Stimulated activated effector memory CD8-positive, alpha-beta T cell treated with anti-CD3 and anti-CD28 coated beads, Interleukin-12 subunit alpha, Interleukin-12 subunit beta, amount 100 ng/mL, for 72 hours (primary cell): ENCODE measurements at regions not wholly inside any gene's neighbourhood (a gene's known extent, or its start where the extent isn't known, plus 50 kb on each side); places are given as distances from the start of the nearest gene placed in this dataset.
"Not testable (repeated sequence)": the region's sequence is repeated elsewhere in the genome, so short reads cannot be mapped to it uniquely, and the experiment has no call there.

ENCODE experiments used
- ATAC-seq: fragments of 150-1000 bp; cut with Tn5 transposase; 2 replicates; pipeline ENCODE4 v1.10.0; 2021
- DNase-seq, 2 donors: peaks; one replicate each; pipeline ENCODE4 v3.0.0; 2021 to 2022; ENCODE audit warnings: low spot score in 2 of 2
- H3K27ac Mint-ChIP-seq: one replicate; pipeline ENCODE4 v1.8.0; 2022; ENCODE audit warnings: mild to moderate bottlenecking, mixed read lengths
- H3K36me3 Mint-ChIP-seq: one replicate; pipeline ENCODE4 v1.8.0; 2022; ENCODE audit warnings: mild to moderate bottlenecking, mixed read lengths
- H3K4me1 Mint-ChIP-seq: one replicate; pipeline ENCODE4 v1.8.0; 2022; ENCODE audit warnings: mixed read lengths
- H3K4me3 Mint-ChIP-seq: one replicate; pipeline ENCODE4 v1.8.0; 2022; ENCODE audit warnings: mild to moderate bottlenecking, mixed read lengths
- H3K9me3 Mint-ChIP-seq: one replicate; pipeline ENCODE4 v1.8.0; 2022; ENCODE audit warnings: mixed read lengths

DNA sequence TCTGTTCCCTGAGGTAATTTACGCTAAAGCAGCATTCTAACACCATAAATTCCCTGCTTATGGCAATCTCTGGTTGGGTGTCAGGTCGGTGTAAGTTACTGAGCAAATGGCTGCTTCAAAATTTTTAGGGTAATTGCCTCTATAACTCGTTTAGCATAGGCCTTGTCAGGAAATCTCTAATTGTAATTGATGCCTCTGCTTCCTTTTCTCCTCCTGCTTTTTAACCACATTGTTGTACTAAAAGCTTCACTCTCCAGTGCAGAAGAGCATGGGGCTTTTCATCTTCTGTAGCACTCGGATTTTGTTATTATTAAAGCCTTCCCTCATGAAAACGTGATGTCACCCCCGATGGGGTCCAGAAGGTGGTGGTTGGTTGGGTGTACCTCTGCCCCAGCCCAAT lies 141.6 kb upstream of the NBPF11 start:
- peaks cover 12% of the 10 kb centered on the region for H3K4me1 Mint-ChIP-seq
- ATAC-seq (no peak), DNase-seq (no peak)
- H3K27ac Mint-ChIP-seq = no peak overlapping the region
- no peaks in the 10 kb centered on the region for H3K9me3 Mint-ChIP-seq
- no peaks in the 10 kb centered on the region for H3K36me3 Mint-ChIP-seq
- H3K4me3 Mint-ChIP-seq = no peak overlapping the region

DNA sequence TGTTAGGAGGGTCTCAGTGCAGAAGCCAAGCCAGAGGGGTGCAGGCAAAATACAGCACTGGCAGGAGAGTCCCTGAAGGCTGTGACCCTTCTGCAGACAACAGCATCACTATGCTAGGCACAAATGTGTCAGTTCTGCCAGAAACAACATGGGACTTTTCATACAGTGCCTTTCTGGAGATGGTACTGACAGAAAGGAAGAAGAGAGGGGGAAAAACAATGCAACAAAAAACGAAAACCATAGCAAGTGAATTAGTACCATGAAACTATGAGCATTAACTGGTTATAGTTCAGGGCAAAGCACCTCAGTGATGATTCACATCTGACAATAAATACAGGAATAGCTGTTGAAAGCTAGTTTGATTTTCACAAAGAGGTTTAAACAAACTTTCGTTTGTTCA lies 140.8 kb upstream of the NBPF11 start:
- H3K27ac Mint-ChIP-seq = no peak overlapping the region
- no peaks in the 10 kb centered on the region for H3K36me3 Mint-ChIP-seq
- DNase-seq (no peak), ATAC-seq (peak; percentile 68)
- H3K9me3 Mint-ChIP-seq = no peaks in the 10 kb centered on the region
- no peak overlapping the region for H3K4me3 Mint-ChIP-seq
- peaks cover 12% of the 10 kb centered on the region for H3K4me1 Mint-ChIP-seq

DNA sequence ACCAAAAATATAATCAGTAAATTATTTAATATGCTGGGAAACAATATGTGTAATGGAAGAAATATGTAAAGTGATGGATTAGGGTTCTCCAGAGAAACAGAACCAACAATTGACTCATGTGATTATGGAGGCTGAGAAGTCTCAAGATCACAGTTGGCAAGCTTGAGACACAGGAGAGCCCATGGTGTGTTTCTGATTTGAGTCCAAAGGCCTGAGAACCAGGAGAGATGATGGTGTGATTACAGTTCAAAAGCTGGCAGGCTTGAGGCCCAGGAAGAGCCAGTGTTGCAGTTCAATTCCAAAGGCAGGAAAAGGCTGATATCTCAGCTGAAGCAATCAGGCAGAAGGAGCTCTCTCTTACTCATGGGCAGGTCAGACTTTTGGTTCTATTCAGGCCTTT lies 138.8 kb upstream of the NBPF11 start:
- no peak overlapping the region for H3K4me3 Mint-ChIP-seq
- H3K4me1 Mint-ChIP-seq = peaks cover 12% of the 10 kb centered on the region
- DNase-seq (no peak), ATAC-seq (no peak)
- no peak overlapping the region for H3K27ac Mint-ChIP-seq
- no peaks in the 10 kb centered on the region for H3K36me3 Mint-ChIP-seq
- no peaks in the 10 kb centered on the region for H3K9me3 Mint-ChIP-seq

DNA sequence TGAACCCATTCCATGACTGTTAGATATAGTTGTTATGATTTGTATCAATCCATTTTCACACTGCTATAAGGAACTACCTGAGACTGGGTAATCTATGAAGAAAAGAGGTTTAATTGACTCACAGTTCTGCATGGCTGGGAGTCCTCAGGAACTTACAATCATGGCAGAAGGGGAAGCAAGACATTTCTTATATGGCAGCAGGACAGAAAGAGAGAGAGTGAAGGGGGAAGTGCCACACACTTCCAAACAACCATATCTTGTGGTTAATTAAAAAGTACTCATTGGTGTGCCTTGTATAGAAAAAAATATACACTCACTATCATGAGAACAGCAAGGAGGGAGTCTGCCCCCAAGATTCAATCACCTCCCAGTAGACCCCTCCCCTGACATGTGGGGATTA lies 137.6 kb upstream of the NBPF11 start:
- H3K4me1 Mint-ChIP-seq = peaks cover 12% of the 10 kb centered on the region
- no peaks in the 10 kb centered on the region for H3K36me3 Mint-ChIP-seq
- no peaks in the 10 kb centered on the region for H3K9me3 Mint-ChIP-seq
- H3K4me3 Mint-ChIP-seq = no peak overlapping the region
- no peak for ATAC-seq
- DNase-seq = no peak
- no peak overlapping the region for H3K27ac Mint-ChIP-seq

DNA sequence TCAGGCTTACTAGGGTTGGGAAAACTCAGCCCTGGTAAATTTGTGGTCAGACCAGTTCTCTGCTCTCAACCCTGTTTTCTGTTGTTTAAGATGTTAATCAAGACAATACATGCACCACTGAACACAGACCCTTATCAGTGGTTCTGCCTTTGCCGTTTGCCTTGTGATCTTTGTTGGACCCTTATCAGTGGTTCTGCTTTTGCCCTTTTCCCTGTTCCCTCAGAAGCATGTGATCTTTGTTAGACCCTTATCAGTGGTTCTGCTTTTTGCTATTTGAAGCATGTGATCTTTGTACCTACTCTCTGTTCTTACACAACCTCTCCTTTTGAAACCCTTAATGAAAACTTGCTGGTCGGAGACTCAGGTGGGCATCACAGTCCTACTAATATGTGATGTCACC lies 133.9 kb upstream of the NBPF11 start:
- not testable (repeated sequence) for H3K36me3 Mint-ChIP-seq, H3K9me3 Mint-ChIP-seq, H3K27ac Mint-ChIP-seq, H3K4me3 Mint-ChIP-seq, H3K4me1 Mint-ChIP-seq, DNase-seq, ATAC-seq

DNA sequence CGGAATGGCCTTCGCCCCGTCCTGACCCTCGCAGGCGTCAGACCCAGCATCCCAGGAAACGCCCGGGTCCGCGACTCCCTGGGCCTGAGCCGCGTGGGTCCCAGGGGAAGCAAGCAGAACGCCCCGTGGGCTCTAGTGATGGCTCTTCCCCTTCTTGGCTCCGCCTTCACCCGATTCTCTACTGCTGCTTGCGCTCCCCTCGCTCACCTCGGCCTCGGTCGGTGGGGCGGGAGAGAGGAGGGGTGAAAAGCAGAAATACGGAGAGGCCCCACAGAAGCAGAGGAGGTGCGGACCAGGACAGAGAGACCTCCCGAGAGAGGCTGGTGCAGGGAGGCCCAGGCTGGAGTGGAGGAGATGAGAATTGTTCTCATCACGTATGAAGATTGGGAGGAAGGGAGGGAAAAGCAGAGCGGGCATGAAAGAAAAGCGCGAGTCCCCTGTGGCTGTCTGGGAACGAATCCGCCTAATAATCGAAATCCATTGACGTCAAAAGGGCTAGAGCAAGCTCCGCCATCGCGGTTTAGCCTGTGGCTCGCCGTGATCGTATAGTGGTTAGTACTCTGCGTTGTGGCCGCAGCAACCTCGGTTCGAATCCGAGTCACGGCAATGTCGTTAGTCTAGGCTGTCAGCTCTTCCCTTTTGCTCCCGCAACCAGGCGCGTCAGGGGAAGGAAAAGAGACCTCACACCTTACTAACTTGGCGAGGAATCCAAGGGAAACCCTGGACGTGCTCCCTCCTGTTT lies 128.9 kb upstream of the NBPF11 start:
- peak overlapping the region; percentile 72 for H3K4me3 Mint-ChIP-seq
- peak; percentile 93 for ATAC-seq
- H3K4me1 Mint-ChIP-seq = peaks cover 12% of the 10 kb centered on the region
- H3K9me3 Mint-ChIP-seq, H3K27ac Mint-ChIP-seq, DNase-seq: not testable (repeated sequence)
- H3K36me3 Mint-ChIP-seq = peaks cover 13% of the 10 kb centered on the region

DNA sequence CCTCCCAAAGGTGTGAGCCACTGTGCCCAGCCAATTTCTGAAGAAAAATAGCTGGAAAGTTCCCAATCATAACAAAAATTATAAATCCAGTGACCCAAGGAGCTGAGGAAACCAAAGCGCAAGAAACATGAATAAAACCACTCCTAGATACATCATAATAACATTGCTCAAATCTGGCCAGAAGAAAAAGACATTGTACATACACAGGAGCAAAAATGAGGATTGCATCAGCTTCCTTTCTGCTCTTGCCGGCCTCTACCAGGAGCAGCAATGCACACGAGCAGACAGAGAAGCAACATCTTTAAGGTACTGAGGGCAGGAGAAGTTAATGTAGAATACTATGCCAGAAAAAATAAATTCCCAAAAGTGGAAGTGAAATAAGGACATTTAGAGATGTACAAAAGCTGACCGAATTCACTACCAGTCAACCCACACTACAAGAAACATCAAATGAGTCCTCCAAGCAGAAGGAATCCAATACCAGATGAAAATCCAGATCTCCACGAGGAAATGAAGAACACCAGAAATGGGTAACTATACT lies 127.0 kb upstream of the NBPF11 start:
- Mint-ChIP-seq H3K4me3 (peak overlapping the region; percentile 72), H3K4me1 (peaks cover 12% of the 10 kb centered on the region), H3K36me3 (peaks cover 13% of the 10 kb centered on the region)
- not testable (repeated sequence) for DNase-seq, ATAC-seq, H3K9me3 Mint-ChIP-seq, H3K27ac Mint-ChIP-seq

DNA sequence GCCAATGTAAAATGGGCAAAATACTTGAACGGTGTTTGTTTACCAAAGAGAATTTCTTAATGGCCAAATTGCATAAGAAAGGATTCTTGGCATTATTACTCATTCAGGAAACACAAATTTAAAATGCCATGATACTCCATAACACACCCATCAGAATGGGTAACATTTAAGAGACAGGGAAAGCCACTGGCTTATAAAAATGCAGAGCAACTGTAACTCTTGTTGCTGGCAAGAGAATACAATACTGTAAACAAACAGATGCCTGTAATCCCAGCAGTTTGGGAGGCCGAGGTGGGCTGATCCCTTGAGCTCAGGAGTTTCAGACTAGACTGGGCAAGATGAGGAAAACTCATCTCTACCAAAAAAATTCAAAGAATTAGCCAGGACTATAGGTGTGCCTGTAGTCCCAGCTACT lies 125.8 kb upstream of the NBPF11 start:
- Mint-ChIP-seq H3K36me3 (peaks cover 13% of the 10 kb centered on the region), H3K4me1 (peaks cover 12% of the 10 kb centered on the region)
- not testable (repeated sequence) for ATAC-seq, H3K9me3 Mint-ChIP-seq, H3K4me3 Mint-ChIP-seq, DNase-seq, H3K27ac Mint-ChIP-seq

DNA sequence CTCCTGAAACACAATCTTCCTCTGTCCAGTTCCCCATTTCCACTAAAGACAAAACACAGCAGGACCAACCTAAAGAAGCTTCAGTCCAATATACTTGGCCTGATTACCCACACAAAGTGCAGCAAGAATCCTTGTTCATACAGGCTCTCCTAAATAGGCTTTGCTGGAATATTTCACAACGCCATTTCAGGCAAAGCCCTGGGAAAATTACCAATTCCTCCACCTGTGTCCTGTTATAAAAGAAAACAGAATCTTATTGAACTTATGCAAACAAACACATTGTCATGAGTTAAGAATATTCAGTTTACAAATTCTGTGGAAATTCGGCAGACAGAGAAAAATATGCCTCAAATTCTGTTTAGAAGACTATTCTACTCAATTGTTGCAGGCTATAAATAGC lies 115.0 kb upstream of the NBPF11 start:
- not testable (repeated sequence) for H3K4me3 Mint-ChIP-seq, H3K9me3 Mint-ChIP-seq, ATAC-seq, DNase-seq, H3K27ac Mint-ChIP-seq
- Mint-ChIP-seq H3K36me3 (peaks cover 14% of the 10 kb centered on the region), H3K4me1 (peaks cover 16% of the 10 kb centered on the region)

DNA sequence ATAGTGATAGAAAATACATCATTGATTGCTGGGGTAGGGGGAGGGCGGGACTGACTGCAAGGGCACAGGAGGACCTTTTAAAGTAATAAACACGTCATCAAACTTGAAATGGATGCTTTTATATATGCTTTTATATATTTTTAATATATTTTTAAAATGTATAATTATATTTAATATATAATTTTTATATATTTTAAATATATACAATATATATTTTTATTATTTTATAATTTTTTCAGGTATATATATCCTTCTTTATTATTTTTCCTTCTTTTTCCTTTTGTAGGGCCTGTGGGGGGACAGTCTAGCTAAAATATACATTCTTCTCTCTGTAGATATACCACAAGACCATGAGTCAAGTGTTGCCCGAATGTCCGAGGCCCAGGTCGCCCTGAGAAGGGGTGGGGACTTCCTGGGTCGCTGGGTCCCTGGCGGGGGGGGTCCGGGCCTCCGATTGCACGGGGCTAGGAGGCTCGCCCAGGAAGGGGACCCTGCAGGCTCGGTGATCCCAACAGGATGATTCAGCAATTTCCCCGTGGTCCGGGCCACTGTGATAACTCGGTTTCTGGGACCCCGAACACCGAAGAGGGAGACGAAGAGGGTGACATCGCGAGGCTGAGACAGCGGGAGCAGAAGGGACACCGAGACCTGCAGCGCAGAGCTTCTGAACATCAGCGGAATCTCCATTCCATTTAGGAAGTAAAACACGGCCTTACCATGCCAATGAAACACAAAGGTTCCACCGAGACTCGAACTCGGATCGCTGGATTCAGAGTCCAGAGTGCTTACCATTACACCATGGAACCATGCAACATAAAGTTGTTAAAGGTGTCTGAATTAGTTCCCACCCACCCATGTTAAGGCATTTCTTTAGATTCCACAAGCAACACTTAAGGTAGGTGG lies 112.5 kb upstream of the NBPF11 start:
- DNase-seq = peak in 1 of 2 donors; percentile 57
- Mint-ChIP-seq H3K9me3 (no peaks in the 10 kb centered on the region), H3K27ac (peak overlapping the region; percentile 23), H3K4me1 (peaks cover 16% of the 10 kb centered on the region), H3K36me3 (peaks cover 14% of the 10 kb centered on the region), H3K4me3 (peak overlapping the region; percentile 86)
- ATAC-seq = no peak

DNA sequence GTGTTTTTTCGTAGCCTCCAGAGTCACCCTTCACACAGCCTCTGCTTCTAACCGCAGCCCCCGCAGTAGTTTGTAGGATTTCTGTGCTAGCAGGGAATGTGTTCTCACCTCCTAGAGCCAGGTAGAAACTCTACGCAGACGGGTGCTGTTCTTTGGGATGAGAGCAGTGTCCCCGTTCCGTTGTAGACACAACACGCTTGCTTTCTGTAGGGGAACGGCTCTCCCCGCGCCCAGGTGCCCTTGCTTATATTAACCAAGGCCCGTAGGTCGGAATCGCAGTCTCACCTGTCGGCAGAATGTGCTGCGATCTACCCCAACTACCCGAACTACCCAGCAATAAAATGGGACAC lies 111.8 kb upstream of the NBPF11 start:
- H3K27ac Mint-ChIP-seq = peak overlapping the region; percentile 98
- no peak for ATAC-seq
- H3K4me3 Mint-ChIP-seq = peak overlapping the region; percentile 86
- peak in 1 of 2 donors; percentile 76 for DNase-seq
- H3K9me3 Mint-ChIP-seq = no peaks in the 10 kb centered on the region
- H3K36me3 Mint-ChIP-seq = peaks cover 14% of the 10 kb centered on the region
- peaks cover 16% of the 10 kb centered on the region for H3K4me1 Mint-ChIP-seq

DNA sequence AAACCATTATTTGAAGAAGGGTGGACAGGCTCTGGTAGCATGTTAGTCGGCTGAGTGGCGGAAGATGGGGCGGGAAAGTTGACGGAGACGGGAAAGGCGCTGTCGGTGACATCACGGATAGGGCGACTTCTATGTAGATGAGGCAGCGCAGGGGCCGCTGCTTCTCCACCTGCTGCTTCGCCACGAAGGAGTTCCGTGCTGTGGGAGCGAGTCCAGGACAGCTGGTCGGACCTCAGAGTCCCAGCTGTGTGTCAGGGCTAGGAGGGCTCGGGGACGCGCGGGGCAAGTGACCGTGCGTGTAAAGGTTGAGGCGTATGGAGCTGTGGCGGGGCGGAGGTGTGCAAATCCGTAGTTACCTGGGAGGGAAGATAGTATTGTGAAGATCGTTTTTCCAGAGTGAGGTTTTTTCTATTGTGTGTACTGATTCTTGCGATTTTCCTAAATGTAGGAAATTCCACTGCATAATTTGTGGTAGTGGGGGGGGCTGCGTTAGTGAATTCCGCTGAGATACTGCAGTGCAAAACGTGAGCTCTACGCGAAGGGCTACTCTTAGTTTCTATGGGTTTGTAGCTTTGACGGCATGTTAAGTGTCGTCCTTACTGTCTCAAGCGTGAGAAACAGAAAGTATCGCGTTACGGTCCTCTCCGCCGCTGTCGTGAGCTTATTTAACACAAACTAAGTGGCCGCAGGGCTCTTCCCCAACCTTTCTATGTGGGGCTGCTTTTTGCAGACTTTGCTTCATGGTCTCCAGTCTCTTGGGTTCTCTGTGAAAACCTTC lies 111.2 kb upstream of the NBPF11 start:
- peaks cover 14% of the 10 kb centered on the region for H3K36me3 Mint-ChIP-seq
- DNase-seq (peak; percentile 40 to 88), ATAC-seq (peak; percentile 91)
- peaks cover 16% of the 10 kb centered on the region for H3K4me1 Mint-ChIP-seq
- peak overlapping the region; percentile 86 for H3K4me3 Mint-ChIP-seq
- no peaks in the 10 kb centered on the region for H3K9me3 Mint-ChIP-seq
- H3K27ac Mint-ChIP-seq = peak overlapping the region; percentile 98

DNA sequence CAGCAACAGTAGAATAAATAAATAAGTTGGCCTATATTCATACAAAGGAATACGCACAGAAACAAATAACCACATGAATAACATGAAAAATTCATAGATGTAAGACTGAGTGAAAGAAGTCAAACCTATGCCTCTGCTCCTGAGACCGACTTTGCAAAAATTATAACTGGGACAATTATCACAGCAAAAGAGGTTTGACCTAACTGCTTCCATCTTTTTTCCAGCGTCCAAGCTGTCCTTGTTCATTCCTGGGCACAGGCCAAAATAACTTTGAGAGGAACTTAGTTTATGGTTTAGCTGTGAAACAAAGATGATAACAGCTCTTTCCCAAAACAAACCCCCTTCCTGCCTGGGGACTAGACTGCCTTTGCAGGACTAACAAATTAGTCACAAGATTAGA lies 109.6 kb upstream of the NBPF11 start:
- H3K36me3 Mint-ChIP-seq = peaks cover 14% of the 10 kb centered on the region
- not testable (repeated sequence) for H3K9me3 Mint-ChIP-seq, ATAC-seq

DNA sequence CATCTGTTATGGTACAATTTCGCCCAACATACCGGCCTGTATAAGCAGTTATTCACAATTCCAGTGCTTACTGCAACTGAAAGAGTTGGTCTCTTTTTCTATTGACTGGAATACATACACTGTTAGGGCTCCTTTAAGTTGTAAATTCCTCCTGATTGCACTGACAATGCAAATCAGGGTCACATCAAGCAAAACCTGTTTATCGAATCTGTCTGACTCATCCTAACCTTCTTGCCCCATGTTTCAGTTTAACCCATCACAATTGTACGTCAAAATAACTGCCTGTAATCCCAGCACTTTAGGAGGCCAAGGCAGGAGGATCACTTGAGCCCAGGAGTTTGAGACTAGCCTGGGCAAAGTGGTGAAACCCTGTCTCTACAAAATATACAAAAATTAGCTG lies 105.8 kb upstream of the NBPF11 start:
- H3K27ac Mint-ChIP-seq, ATAC-seq, H3K4me1 Mint-ChIP-seq, H3K4me3 Mint-ChIP-seq, DNase-seq, H3K36me3 Mint-ChIP-seq, H3K9me3 Mint-ChIP-seq: not testable (repeated sequence)

More for the DNA sequence above, 109.6 kb upstream of the NBPF11 start:
- H3K4me1 Mint-ChIP-seq = peaks cover 16% of the 10 kb centered on the region
- not testable (repeated sequence) for H3K4me3 Mint-ChIP-seq, H3K27ac Mint-ChIP-seq, DNase-seq
